Psoas muscle (tissue), 7 donors: ENCODE measurements at regions not wholly inside any gene's neighbourhood (a gene's known extent, or its start where the extent isn't known, plus 50 kb on each side); places are given as distances from the start of the nearest gene placed in this dataset.

ENCODE experiments used
- ATAC-seq, 4 donors: fragments of 200-7000 bp; cut with Tn5 transposase; one replicate each; pipeline ENCODE4 v1.9.1; 2020; ENCODE audit warnings: moderate library complexity in 3 of 4, mild to moderate bottlenecking in 2 of 4
- DNase-seq, 2 donors: peaks; one replicate each; pipeline ENCODE4 v3.0.0-alpha.2; 2020
- H3K27ac ChIP-seq: fragments of 200-600 bp; one replicate; pipeline ENCODE4 v1.8.0; 2022
- H3K27me3 ChIP-seq, 3 donors: fragments of 200-600 bp in 1 of 3; one replicate each; pipeline versions ENCODE4 v1.6.1 to v1.8.0; 2013 to 2022; ENCODE audit warnings: low read length in 2 of 3, mild to moderate bottlenecking in 2 of 3, moderate library complexity in 1 of 3; ENCODE audit not compliant: insufficient read depth in 3 of 3
- H3K36me3 ChIP-seq, 2 donors: fragments of 200-600 bp in 1 of 2; one replicate each; pipeline versions ENCODE4 v1.6.1 to v1.8.0; 2013 to 2022; ENCODE audit warnings: low read depth in 1 of 2, mild to moderate bottlenecking in 1 of 2, moderate library complexity in 1 of 2; ENCODE audit not compliant: insufficient read depth in 1 of 2
- H3K4me1 ChIP-seq: fragments of 200-600 bp; one replicate; pipeline ENCODE4 v1.8.0; 2022
- H3K4me3 ChIP-seq: fragments of 200-600 bp; one replicate; pipeline ENCODE4 v1.8.0; 2022; ENCODE audit warnings: mild to moderate bottlenecking
- H3K9me3 ChIP-seq: fragments of 200-600 bp; one replicate; pipeline ENCODE4 v1.8.0; 2022
- WGBS, 3 donors: extraction: QIAGEN DNeasy Blood & Tissue Kit; methylation state at CpG; one replicate each; pipeline versions ENCODE4 v1.1.6 to v1.1.7; 2013; 5-methylcytosine and 5-hydroxymethylcytosine counted together
- intact Hi-C, 2 donors: fragments of 100-400 bp; cut with DNase I; formaldehyde crosslinking; loops; one replicate each; pipeline versions ENCODE4 v1.11.0 to v1.14.2; 2022
- TF ChIP-seq, protein P1 (sequence below): fragments of 200-600 bp; IDR thresholded peaks from one replicate; pipeline ENCODE4 v1.8.0; 2022; ENCODE audit warnings: antibody characterized with exemption
- donor health status: healthy with polysubstance abuse.
- donor health status: DM: no; HTN: no; CAD: no; lungs with moderate emphysema.
- donor health status: Bipolar disorder and iron deficiency.
- donor health status: healthy.
- donor health status: DM: yes; HTN: yes; CAD: no.
- donor health status: DM: no; HTN: no; CAD: no.
- donor health status: DM: yes; HTN: yes; CAD: no.

GRCh38 chr16:82499302-82499701 lies 127.5 kb upstream of the CDH13 start:
- intact Hi-C loops: no loop called here

GRCh38 chr16:82497139-82497538 lies 129.6 kb upstream of the CDH13 start:
- Histone ChIP-seq H3K27ac (no peak overlapping the region), H3K4me3 (no peak overlapping the region), H3K36me3 (no peaks in the 10 kb centered on the region), H3K27me3 (no peaks in the 10 kb centered on the region), H3K4me1 (no peaks in the 10 kb centered on the region), H3K9me3 (no peaks in the 10 kb centered on the region)
- intact Hi-C loops: no loop called here
- WGBS, 3 donors: 61 to 77% (median 62%) methylated on average over 4 of the region's 4 CpGs
- no peak for ATAC-seq
- DNase-seq: no peak
- TF ChIP-seq, protein P1, sequence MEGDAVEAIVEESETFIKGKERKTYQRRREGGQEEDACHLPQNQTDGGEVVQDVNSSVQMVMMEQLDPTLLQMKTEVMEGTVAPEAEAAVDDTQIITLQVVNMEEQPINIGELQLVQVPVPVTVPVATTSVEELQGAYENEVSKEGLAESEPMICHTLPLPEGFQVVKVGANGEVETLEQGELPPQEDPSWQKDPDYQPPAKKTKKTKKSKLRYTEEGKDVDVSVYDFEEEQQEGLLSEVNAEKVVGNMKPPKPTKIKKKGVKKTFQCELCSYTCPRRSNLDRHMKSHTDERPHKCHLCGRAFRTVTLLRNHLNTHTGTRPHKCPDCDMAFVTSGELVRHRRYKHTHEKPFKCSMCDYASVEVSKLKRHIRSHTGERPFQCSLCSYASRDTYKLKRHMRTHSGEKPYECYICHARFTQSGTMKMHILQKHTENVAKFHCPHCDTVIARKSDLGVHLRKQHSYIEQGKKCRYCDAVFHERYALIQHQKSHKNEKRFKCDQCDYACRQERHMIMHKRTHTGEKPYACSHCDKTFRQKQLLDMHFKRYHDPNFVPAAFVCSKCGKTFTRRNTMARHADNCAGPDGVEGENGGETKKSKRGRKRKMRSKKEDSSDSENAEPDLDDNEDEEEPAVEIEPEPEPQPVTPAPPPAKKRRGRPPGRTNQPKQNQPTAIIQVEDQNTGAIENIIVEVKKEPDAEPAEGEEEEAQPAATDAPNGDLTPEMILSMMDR: no peak

More at GRCh38 chr16:82499302-82499701, 127.5 kb upstream of the CDH13 start:
- Histone ChIP-seq H3K36me3 (no peaks in the 10 kb centered on the region), H3K27me3 (peaks cover 0 to 2% (median 0%) of the 10 kb centered on the region in 3 donors), H3K4me1 (no peaks in the 10 kb centered on the region), H3K27ac (no peak overlapping the region), H3K4me3 (no peak overlapping the region), H3K9me3 (no peaks in the 10 kb centered on the region)
- DNase-seq: no peak
- WGBS, 3 donors: 79 to 84% (median 79%) methylated on average over 4 of the region's 4 CpGs
- TF ChIP-seq, protein P1: no peak
- ATAC-seq: no peak

GRCh38 chr16:82488460-82488859 lies 138.3 kb upstream of the CDH13 start:
- no peak for ATAC-seq
- Histone ChIP-seq H3K9me3 (no peaks in the 10 kb centered on the region), H3K4me3 (no peak overlapping the region), H3K4me1 (no peaks in the 10 kb centered on the region), H3K27ac (no peak overlapping the region), H3K27me3 (no peaks in the 10 kb centered on the region), H3K36me3 (no peaks in the 10 kb centered on the region)
- TF ChIP-seq, protein P1: no peak
- 78 to 81% (median 79%) methylated on average over 4 of the region's 4 CpGs for WGBS, 3 donors
- DNase-seq: no peak
- intact Hi-C loops: no loop called here

DNA sequence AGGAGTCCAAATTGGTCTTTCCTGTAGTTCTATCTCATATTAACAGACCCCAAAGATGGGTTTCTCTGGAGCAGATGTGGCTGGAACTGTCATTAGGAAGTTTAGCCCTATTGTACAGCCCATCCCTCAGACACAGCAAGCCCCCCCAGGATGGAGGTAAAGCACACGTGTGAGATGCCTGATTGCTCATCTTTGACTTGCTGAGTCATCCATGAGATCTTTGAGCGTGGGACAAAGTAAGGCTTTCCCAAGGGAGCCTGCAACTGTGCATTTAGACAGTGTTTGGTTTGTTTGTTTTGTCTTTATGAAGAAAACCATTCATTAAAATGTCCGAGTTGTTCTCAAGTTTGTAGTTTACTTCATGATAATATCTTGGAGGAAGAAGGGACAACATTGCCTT lies 145.3 kb upstream of the CDH13 start:
- Histone ChIP-seq H3K9me3 (no peaks in the 10 kb centered on the region), H3K4me1 (no peaks in the 10 kb centered on the region), H3K27ac (no peak overlapping the region), H3K27me3 (no peaks in the 10 kb centered on the region), H3K4me3 (no peak overlapping the region), H3K36me3 (no peaks in the 10 kb centered on the region)
- DNase-seq: no peak
- intact Hi-C loops: no loop called here
- 60 to 70% (median 68%) methylated on average over 3 of the region's 3 CpGs for WGBS, 3 donors
- TF ChIP-seq, protein P1: no peak
- ATAC-seq: no peak

- Histone ChIP-seq H3K36me3 (no peaks in the 10 kb centered on the region), H3K4me3 (no peak overlapping the region), H3K4me1 (no peaks in the 10 kb centered on the region), H3K27me3 (peaks cover 0 to 3% (median 0%) of the 10 kb centered on the region in 3 donors), H3K9me3 (no peaks in the 10 kb centered on the region), H3K27ac (no peak overlapping the region)
- 74 to 82% (median 77%) methylated on average over 5 of the region's 5 CpGs for WGBS, 3 donors
- TF ChIP-seq, protein P1: no peak
- intact Hi-C loops: no loop called here
- no peak for ATAC-seq
- no peak for DNase-seq
Measured at GRCh38 chr16:82476786-82477185, 150.0 kb upstream of the CDH13 start.
